ENCODE measurements at regions not wholly inside any gene's neighbourhood (a gene's known extent, or its start where the extent isn't known, plus 50 kb on each side); places are given as distances from the start of the nearest gene placed in this dataset.

DNA sequence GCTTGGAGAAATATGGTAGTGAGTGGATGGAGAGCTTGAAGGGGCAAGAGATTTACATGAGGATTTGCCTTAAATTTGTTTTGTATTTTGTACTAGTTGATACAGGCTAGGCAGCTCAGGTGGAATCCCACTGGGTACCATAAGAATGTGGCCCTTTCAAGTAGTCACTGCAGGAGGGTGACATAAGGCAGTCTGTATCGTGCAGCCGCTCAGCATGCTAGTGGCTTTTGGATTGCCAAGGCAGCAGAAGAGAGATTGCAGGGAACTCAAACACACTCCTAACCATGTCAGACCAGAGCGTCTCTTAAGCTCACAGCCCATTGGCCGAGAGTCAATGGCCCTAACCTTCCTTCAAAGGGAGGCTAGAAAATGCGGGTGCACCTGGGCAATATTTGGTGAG, 420.0 kb downstream of the ADGRL2 start:
- in situ Hi-C loops (cut with MboI; ENCODE audit: low sequenced_read_pairs, unreplicated experiment) = no loop called here
- no peak for DNase-seq (ENCODE audit: low spot score)
- TF ChIP-seq, protein P1, sequence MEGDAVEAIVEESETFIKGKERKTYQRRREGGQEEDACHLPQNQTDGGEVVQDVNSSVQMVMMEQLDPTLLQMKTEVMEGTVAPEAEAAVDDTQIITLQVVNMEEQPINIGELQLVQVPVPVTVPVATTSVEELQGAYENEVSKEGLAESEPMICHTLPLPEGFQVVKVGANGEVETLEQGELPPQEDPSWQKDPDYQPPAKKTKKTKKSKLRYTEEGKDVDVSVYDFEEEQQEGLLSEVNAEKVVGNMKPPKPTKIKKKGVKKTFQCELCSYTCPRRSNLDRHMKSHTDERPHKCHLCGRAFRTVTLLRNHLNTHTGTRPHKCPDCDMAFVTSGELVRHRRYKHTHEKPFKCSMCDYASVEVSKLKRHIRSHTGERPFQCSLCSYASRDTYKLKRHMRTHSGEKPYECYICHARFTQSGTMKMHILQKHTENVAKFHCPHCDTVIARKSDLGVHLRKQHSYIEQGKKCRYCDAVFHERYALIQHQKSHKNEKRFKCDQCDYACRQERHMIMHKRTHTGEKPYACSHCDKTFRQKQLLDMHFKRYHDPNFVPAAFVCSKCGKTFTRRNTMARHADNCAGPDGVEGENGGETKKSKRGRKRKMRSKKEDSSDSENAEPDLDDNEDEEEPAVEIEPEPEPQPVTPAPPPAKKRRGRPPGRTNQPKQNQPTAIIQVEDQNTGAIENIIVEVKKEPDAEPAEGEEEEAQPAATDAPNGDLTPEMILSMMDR (IDR thresholded peaks at IDR 0.05; ENCODE audit: borderline replicate concordance, control extremely low read depth, extremely low read depth, insufficient read depth, missing control alignments) = no peak

DNA sequence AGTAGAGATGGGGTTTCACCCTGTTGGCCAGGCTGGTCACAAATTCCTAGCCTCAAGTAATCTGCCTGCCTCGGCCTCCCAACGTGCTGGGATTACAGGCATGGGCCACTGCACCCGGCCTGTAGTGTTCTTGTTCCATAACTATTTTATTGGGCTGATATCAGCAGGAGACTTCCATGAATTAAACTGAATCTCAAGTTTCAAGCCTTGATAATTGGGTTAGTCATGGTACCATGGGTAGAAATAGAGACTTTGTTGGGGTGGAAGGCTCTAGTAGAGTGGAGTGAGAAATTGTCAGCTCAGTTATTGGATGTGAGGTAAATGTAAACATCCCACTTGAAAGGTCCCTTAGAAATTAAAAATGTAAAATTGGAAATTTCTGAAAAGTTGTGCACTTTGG, 419.1 kb downstream of the ADGRL2 start:
- DNase-seq (ENCODE audit: low spot score) = no peak
- in situ Hi-C loops (cut with MboI; ENCODE audit: low sequenced_read_pairs, unreplicated experiment) = no loop called here
- TF ChIP-seq, protein P1 (IDR thresholded peaks at IDR 0.05; ENCODE audit: borderline replicate concordance, control extremely low read depth, extremely low read depth, insufficient read depth, missing control alignments) = no peak

DNA sequence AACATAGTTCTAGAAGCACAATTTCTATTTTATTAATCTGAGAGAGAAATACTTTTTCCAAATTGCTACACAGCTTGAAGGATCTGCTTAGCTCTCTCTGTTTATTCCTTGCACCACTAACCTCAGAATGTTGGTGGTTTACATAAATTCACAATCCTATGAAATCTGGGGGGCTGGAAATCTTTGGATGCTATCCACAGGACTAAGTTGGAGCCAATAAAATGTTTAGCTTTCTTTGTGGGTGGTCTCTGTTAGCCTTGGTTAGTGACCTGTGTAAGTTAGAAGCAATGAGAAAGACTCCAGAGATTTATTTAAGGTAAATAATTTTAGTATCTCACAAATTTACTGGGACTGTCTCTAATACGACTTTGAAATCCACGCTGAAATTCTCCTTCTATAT, 418.1 kb downstream of the ADGRL2 start:
- TF ChIP-seq, protein P1 (IDR thresholded peaks at IDR 0.05; ENCODE audit: borderline replicate concordance, control extremely low read depth, extremely low read depth, insufficient read depth, missing control alignments) = no peak
- DNase-seq (ENCODE audit: low spot score) = no peak
- in situ Hi-C loops (cut with MboI; ENCODE audit: low sequenced_read_pairs, unreplicated experiment) = no loop called here

DNA sequence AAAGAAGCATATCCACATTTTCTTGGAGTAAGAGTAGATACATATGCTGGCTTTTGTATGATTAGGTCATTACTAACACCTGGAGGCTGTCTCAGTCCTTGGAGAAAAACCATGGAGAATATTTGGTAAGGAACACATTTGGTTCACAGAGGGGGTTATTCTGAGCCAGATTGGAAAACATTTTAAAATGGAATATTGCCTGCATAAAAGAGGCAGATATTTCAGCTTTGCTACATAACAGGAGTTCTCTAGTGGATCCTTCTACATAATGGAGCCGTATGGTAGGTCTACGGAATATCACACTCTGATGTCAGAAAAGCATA, 415.1 kb downstream of the ADGRL2 start:
- DNase-seq (ENCODE audit: low spot score) = no peak
- TF ChIP-seq, protein P1 (IDR thresholded peaks at IDR 0.05; ENCODE audit: borderline replicate concordance, control extremely low read depth, extremely low read depth, insufficient read depth, missing control alignments) = no peak
- in situ Hi-C loops (cut with MboI; ENCODE audit: low sequenced_read_pairs, unreplicated experiment) = no loop called here

DNA sequence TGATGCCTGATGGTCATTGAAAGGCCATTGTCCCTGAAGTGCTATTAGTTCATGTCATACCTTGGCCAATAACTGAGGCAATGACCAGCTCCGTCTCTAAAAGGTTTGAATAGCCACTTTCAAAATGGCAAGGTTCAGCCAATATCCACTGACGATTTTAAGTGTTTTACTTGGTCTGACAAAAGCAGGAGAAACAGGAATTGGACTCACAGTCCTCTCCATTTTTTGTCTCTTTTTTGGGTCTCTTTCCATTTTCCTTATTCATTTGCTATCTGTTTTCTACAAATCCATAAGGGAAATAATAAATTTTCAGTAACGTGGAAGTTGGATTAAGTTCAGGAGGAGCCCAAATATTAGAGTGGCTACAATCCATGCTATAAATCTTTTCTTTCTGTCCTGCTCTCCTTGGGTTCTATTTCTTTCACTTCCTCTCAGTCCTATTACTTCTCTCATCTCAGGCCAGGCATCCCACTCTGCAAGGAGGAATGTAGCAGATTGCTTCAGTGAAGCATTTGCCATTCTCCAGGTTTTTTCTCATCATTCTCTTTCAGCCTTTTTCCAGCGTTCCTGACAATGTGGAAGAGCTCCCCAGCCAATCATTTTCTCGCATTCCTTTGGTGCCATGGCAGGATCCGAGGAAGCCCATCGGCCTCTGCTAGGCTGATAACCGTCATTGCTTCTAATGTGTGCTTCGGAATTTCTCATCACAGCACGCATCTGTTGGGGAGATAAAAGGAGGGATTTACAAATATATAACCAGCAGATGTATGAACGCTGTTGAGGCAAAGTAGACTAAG, 414.5 kb downstream of the ADGRL2 start:
- DNase-seq (ENCODE audit: low spot score) = no peak
- in situ Hi-C loops (cut with MboI; ENCODE audit: low sequenced_read_pairs, unreplicated experiment) = no loop called here
- TF ChIP-seq, protein P1 (IDR thresholded peaks at IDR 0.05; ENCODE audit: borderline replicate concordance, control extremely low read depth, extremely low read depth, insufficient read depth, missing control alignments) = no peak

DNA sequence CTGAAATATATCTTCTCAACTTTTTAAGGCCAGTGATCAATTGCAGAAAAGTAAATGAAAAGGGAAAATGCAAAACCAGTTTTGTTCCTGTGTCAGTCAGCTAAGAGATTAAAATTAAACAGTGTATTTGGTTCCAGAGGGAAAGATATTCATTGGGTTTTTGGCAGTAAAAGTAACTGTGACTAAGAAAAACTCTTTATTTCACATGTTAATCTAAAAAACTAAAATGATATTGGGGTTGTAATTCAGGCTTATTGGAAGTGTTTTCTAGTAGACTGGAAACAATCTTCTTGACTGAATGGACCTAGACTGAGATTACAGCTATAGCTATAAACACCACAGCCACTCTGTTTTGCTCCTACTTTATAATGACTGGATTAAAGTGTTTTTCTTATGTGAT, 413.9 kb downstream of the ADGRL2 start:
- TF ChIP-seq, protein P1 (IDR thresholded peaks at IDR 0.05; ENCODE audit: borderline replicate concordance, control extremely low read depth, extremely low read depth, insufficient read depth, missing control alignments) = no peak
- no peak for DNase-seq (ENCODE audit: low spot score)
- in situ Hi-C loops (cut with MboI; ENCODE audit: low sequenced_read_pairs, unreplicated experiment) = no loop called here
